ENCODE measurements at regions not wholly inside any gene's neighbourhood (a gene's known extent, or its start where the extent isn't known, plus 50 kb on each side); places are given as distances from the start of the nearest gene placed in this dataset.

DNA sequence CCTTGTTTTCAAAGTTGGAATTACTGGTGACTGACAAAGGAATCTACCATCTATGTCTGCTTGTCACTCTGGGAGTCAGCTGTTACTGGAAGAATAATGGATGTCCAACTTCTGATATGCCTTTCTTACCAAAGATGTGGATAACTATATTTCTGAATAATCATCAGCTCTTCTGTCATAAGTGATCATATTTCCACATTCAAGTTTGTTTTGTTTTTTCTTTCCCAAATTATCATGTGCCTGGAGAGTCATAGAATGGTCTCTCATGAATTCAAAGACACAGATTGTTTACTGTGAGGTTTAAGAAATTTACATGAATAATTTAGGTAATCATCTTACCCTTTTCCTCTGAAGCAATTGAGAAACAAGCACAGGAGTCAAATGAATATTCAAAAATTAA is 986.7 kb upstream of the CDH2 start:
- H3K9me3 ChIP-seq (ENCODE audit: low read depth): no peaks in the 10 kb centered on the region
- DNase-seq (ENCODE audit: low read depth in 1 of 2, low spot score in 1 of 2): no peak
- no peak overlapping the region for H3K4me3 ChIP-seq
- no peaks in the 10 kb centered on the region for H3K27me3 ChIP-seq
- TF ChIP-seq, protein P1, sequence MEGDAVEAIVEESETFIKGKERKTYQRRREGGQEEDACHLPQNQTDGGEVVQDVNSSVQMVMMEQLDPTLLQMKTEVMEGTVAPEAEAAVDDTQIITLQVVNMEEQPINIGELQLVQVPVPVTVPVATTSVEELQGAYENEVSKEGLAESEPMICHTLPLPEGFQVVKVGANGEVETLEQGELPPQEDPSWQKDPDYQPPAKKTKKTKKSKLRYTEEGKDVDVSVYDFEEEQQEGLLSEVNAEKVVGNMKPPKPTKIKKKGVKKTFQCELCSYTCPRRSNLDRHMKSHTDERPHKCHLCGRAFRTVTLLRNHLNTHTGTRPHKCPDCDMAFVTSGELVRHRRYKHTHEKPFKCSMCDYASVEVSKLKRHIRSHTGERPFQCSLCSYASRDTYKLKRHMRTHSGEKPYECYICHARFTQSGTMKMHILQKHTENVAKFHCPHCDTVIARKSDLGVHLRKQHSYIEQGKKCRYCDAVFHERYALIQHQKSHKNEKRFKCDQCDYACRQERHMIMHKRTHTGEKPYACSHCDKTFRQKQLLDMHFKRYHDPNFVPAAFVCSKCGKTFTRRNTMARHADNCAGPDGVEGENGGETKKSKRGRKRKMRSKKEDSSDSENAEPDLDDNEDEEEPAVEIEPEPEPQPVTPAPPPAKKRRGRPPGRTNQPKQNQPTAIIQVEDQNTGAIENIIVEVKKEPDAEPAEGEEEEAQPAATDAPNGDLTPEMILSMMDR (IDR thresholded peaks at IDR 0.05; ENCODE audit: low read depth, low read length): no peak
- H3K4me1 ChIP-seq (ENCODE audit: low read depth): no peaks in the 10 kb centered on the region
- no peaks in the 10 kb centered on the region for H3K36me3 ChIP-seq
- no peak overlapping the region for H3K27ac ChIP-seq

- TF ChIP-seq, protein P1 (IDR thresholded peaks at IDR 0.05; ENCODE audit: low read depth, low read length): no peak
- H3K36me3 ChIP-seq: no peaks in the 10 kb centered on the region
- no peaks in the 10 kb centered on the region for H3K27me3 ChIP-seq
- no peak overlapping the region for H3K4me3 ChIP-seq
- DNase-seq (ENCODE audit: low read depth in 1 of 2, low spot score in 1 of 2): no peak
- no peak overlapping the region for H3K27ac ChIP-seq
- H3K9me3 ChIP-seq (ENCODE audit: low read depth): no peaks in the 10 kb centered on the region
- H3K4me1 ChIP-seq (ENCODE audit: low read depth): no peaks in the 10 kb centered on the region
These were observed 984.5 kb upstream of the CDH2 start for GRCh38 chr18:29161429-29161828.

DNA sequence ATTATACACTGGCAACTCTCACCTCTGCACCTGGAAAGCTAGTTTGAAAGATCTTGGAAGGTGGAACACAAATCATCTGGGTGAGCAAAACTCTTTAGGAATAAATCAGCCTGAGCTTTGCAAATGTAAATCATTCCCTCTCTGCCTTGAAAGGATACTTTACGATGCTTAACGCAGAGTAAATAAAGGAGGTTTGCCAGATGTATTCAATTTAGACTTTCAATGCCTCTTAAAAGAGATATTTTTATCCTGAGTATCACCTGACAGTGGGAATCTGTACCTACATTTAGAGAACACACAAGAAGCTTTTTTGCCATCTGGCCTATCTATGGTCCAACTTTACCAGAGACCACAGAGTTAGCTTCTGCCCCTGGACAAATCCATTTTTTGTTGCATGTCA is 983.2 kb upstream of the CDH2 start:
- Histone ChIP-seq H3K27me3 (no peaks in the 10 kb centered on the region), H3K9me3 (ENCODE audit: low read depth) (no peaks in the 10 kb centered on the region), H3K36me3 (no peaks in the 10 kb centered on the region), H3K27ac (no peak overlapping the region), H3K4me1 (ENCODE audit: low read depth) (no peaks in the 10 kb centered on the region), H3K4me3 (no peak overlapping the region)
- TF ChIP-seq, protein P1 (IDR thresholded peaks at IDR 0.05; ENCODE audit: low read depth, low read length): no peak
- no peak for DNase-seq (ENCODE audit: low read depth in 1 of 2, low spot score in 1 of 2)

- Histone ChIP-seq H3K27me3 (no peaks in the 10 kb centered on the region), H3K4me3 (no peak overlapping the region), H3K9me3 (ENCODE audit: low read depth) (no peaks in the 10 kb centered on the region), H3K36me3 (no peaks in the 10 kb centered on the region), H3K27ac (no peak overlapping the region), H3K4me1 (ENCODE audit: low read depth) (peaks cover 10% of the 10 kb centered on the region)
- no peak for DNase-seq (ENCODE audit: low read depth in 1 of 2, low spot score in 1 of 2)
- TF ChIP-seq, protein P1 (IDR thresholded peaks at IDR 0.05; ENCODE audit: low read depth, low read length): no peak
These were observed 981.0 kb upstream of the CDH2 start for GRCh38 chr18:29157905-29158304.

- Histone ChIP-seq H3K36me3 (no peaks in the 10 kb centered on the region), H3K4me3 (no peak overlapping the region), H3K4me1 (ENCODE audit: low read depth) (peaks cover 10% of the 10 kb centered on the region), H3K9me3 (ENCODE audit: low read depth) (no peaks in the 10 kb centered on the region), H3K27ac (no peak overlapping the region), H3K27me3 (no peaks in the 10 kb centered on the region)
- TF ChIP-seq, protein P1 (IDR thresholded peaks at IDR 0.05; ENCODE audit: low read depth, low read length): no peak
- DNase-seq (ENCODE audit: low read depth in 1 of 2, low spot score in 1 of 2): no peak
These were observed 980.3 kb upstream of the CDH2 start for GRCh38 chr18:29157057-29157780.
